K562 (cell line): ENCODE measurements at regions not wholly inside any gene's neighbourhood (a gene's known extent, or its start where the extent isn't known, plus 50 kb on each side); places are given as distances from the start of the nearest gene placed in this dataset.

Experiments used
- FOXP1 ChIP-seq: sonication (generic); formaldehyde crosslinking; IDR thresholded peaks from 2 replicates; pipeline ENCODE4 v1.8.0; 2022; ENCODE audit warnings: mild to moderate bottlenecking, missing genetic modification reagents
- HIVEP1 ChIP-seq: fragments of 250-450 bp; sonication (Bioruptor Pico); IDR thresholded peaks from 2 replicates; pipeline ENCODE4 v1.4.0; 2020; ENCODE audit warnings: mild to moderate bottlenecking

DNA sequence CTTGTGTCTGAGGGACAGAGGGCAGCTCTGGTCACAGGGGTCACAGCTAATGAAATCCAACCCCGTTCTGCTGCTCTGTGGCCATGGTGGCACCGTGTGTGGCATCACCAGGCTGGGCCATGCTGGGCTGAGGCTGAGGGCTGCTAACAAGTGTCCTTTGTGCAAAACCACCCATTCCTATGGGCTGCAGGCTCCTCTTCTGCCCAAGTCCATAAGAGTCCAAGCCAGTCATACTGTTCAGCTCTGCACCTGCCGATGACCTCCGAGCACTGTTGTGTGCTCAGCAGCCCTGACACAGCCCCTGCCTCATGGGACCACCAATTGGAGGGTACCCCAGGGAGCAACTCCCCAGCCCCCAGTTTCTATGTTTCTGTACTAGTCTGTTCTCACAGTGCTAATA lies 133.1 kb downstream of the WDR11 start:
- TF ChIP-seq FOXP1 (CRISPR knock-in tag) = no peak
- no peak for TF ChIP-seq HIVEP1 (CRISPR knock-in tag)
